ENCODE measurements at regions not wholly inside any gene's neighbourhood (a gene's known extent, or its start where the extent isn't known, plus 50 kb on each side); places are given as distances from the start of the nearest gene placed in this dataset.

- TF ChIP-seq POLR2A (IDR thresholded peaks at IDR 0.05), result no peak
- peak in 3 of 6 experiments; percentile 15 to 36 (median 26) for TF ChIP-seq CTCF (IDR thresholded peaks at IDR 0.05)
Measured at GRCh38 chr21:21921410-21922232, 923.4 kb downstream of the NCAM2 start.

Measured in Peyer's patch (tissue), 4 donors.